ENCODE measurements at regions not wholly inside any gene's neighbourhood (a gene's known extent, or its start where the extent isn't known, plus 50 kb on each side); places are given as distances from the start of the nearest gene placed in this dataset.

GRCh38 chr12:113759135-113759534, 207.0 kb downstream of the RBM19 start:
- H3K27me3 ChIP-seq (ENCODE audit: control insufficient read depth, insufficient read depth, low read length): peaks cover 25% of the 10 kb centered on the region
- no peak for TF ChIP-seq CTCF (IDR thresholded peaks at IDR 0.05; ENCODE audit: low read depth, low read length)
- ChIA-PET CTCF (interaction anchor here (0.5 kb wide), 1 partner anchor 209 kb away, joined by 8 read pairs; no protein-coding TSS in a partner anchor), POLR2A (no interaction called here)
- H3K4me3 ChIP-seq (ENCODE audit: low read depth, low read length): no peak overlapping the region
- no peak for DNase-seq (ENCODE audit: low read depth, low spot score)
- no peaks in the 10 kb centered on the region for H3K9me3 ChIP-seq (ENCODE audit: control insufficient read depth, insufficient read depth, low read length)
- no peak overlapping the region for H3K27ac ChIP-seq (ENCODE audit: low read depth, low read length)

DNA sequence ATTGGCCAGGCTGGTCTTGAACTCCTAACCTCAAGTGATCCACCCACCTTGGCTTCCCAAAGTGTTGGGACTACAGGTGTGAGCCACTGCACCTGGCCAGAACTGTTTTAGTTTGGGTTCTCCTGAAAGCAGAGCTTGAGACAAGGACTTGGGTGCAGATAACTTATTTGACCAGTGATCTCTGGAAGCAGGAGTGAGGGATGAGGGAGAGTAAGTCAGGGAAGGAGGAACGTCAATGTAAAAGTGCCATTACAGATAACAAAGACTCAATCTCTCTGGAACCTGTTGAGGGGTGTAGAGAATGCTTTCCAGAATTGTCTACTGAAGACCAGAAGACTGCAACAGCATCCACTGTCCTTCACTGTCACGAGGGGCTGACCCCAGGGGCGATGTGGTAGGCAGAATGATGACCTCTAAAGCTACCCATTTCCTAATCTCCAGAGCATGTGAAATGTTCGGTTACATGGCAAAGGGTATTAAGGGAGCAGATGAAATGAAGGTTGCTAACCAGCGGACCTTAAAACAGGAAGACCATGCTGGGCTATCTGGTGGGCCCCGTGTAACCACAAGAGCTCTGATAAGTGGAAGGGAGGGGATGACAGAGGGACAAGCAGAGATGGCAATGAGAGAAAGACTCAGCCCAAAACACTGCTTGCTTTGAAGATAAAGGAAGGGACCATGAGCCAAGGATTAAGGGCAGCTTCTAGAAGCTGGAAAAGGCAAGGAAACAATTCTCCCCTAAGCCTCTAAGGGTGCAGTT, 207.8 kb downstream of the RBM19 start:
- no peak for DNase-seq (ENCODE audit: low read depth, low spot score)
- H3K27ac ChIP-seq (ENCODE audit: low read depth, low read length): no peak overlapping the region
- ChIA-PET POLR2A (no interaction called here), CTCF (no interaction called here)
- no peak overlapping the region for H3K4me3 ChIP-seq (ENCODE audit: low read depth, low read length)
- no peaks in the 10 kb centered on the region for H3K9me3 ChIP-seq (ENCODE audit: control insufficient read depth, insufficient read depth, low read length)
- peaks cover 19% of the 10 kb centered on the region for H3K27me3 ChIP-seq (ENCODE audit: control insufficient read depth, insufficient read depth, low read length)
- no peak for TF ChIP-seq CTCF (IDR thresholded peaks at IDR 0.05; ENCODE audit: low read depth, low read length)

DNA sequence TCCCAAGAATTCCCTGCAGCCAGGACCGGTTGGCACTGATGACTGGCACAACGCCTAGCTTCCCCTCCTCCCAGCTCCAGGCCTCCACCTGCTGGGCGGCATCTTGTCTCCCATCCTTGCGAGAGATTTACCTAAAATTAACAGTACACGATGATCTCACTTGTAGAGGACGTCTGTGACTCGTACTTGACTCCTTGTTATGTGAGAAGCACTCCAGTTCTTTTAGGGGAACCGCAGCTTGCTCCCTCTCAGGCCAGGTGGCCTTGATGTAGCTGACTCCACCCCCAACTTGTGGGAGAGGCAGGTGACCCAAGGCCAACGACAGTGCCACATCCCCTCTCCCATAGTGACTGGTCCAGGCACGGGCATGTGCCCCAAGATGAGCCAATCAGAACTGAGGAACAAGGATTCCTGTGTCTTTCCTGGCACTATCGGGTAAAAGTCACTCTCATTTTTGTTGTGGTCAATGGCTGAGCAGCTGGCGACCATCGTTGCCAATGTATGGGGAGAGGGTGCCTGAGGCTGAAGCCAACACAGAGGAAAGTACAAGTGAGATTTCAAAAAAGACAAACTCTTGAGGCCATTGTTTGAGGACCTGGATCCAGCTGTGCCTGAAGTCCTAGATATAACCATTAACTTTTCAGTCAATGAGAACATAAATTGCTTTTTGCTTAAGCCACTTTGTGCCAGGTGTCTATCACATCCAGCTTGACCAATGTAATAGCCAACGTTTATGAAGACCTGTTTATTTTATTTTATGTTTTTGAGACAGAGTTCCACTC, 208.7 kb downstream of the RBM19 start:
- ChIA-PET CTCF (no interaction called here), POLR2A (no interaction called here)
- H3K27ac ChIP-seq (ENCODE audit: low read depth, low read length): no peak overlapping the region
- no peak for TF ChIP-seq CTCF (IDR thresholded peaks at IDR 0.05; ENCODE audit: low read depth, low read length)
- H3K9me3 ChIP-seq (ENCODE audit: control insufficient read depth, insufficient read depth, low read length): no peaks in the 10 kb centered on the region
- DNase-seq (ENCODE audit: low read depth, low spot score): no peak
- peaks cover 15% of the 10 kb centered on the region for H3K27me3 ChIP-seq (ENCODE audit: control insufficient read depth, insufficient read depth, low read length)
- H3K4me3 ChIP-seq (ENCODE audit: low read depth, low read length): no peak overlapping the region

DNA sequence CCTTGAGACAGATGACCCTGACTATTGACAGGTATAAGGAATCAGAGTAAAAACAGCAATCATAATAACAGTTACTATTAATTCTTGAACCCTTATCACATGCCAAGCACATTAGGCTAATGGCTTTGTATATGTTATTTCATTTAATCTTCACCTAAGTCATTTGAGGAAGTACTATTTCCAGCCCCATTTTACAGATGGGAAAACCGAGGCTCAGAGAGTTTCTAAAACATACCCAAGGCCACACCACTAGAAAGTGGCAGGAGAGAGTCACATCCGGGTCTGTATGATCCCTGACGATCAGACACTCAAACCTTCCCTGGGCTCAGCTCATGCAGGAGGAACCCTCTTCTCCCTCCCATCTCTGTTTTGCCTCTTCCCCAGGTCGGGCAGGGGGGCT, 209.5 kb downstream of the RBM19 start:
- CTCF ChIA-PET: interaction anchor here (0.9 kb wide), 1 partner anchor 90 kb away, joined by 3 read pairs; no protein-coding TSS in a partner anchor

More for the DNA sequence above, 209.5 kb downstream of the RBM19 start:
- no peak for TF ChIP-seq CTCF (IDR thresholded peaks at IDR 0.05; ENCODE audit: low read depth, low read length)
- H3K9me3 ChIP-seq (ENCODE audit: control insufficient read depth, insufficient read depth, low read length): no peaks in the 10 kb centered on the region
- POLR2A ChIA-PET: no interaction called here
- peaks cover 13% of the 10 kb centered on the region for H3K27me3 ChIP-seq (ENCODE audit: control insufficient read depth, insufficient read depth, low read length)
- DNase-seq (ENCODE audit: low read depth, low spot score): no peak
- no peak overlapping the region for H3K4me3 ChIP-seq (ENCODE audit: low read depth, low read length)
- H3K27ac ChIP-seq (ENCODE audit: low read depth, low read length): no peak overlapping the region

All from AG04450 (cell line).